DOHH2 (cell line): ENCODE measurements at regions not wholly inside any gene's neighbourhood (a gene's known extent, or its start where the extent isn't known, plus 50 kb on each side); places are given as distances from the start of the nearest gene placed in this dataset.

Source experiments
- H3F3A ChIP-seq: fragments of 200-600 bp; sonication (generic), shearing (Covaris generic); 2 replicates; pipeline ENCODE4 v1.6.0; 2016; ENCODE audit warnings: antibody characterized with exemption, mild to moderate bottlenecking; ENCODE audit not compliant: control insufficient read depth, insufficient read depth
- H3K27ac ChIP-seq: fragments of 200-600 bp; sonication (generic); 2 replicates; pipeline ENCODE4 v1.5.1; 2014; ENCODE audit warnings: low read depth, mild to moderate bottlenecking, low read length, moderate library complexity
- H3K27me3 ChIP-seq: fragments of 200-600 bp; sonication (generic); 2 replicates; pipeline ENCODE4 v1.6.1; 2014; ENCODE audit warnings: mild to moderate bottlenecking, low read length, mixed read lengths; ENCODE audit not compliant: control insufficient read depth
- H3K36me3 ChIP-seq: fragments of 200-600 bp; sonication (generic); 2 replicates; pipeline ENCODE4 v1.6.1; 2014; ENCODE audit warnings: mild to moderate bottlenecking, low read length, moderate library complexity, mixed read lengths; ENCODE audit not compliant: control insufficient read depth
- H3K4me1 ChIP-seq: fragments of 200-600 bp; sonication (generic); 2 replicates; pipeline ENCODE4 v1.6.1; 2014; ENCODE audit warnings: mild to moderate bottlenecking, low read length, mixed read lengths; ENCODE audit not compliant: control insufficient read depth
- H3K4me2 ChIP-seq: fragments of 200-600 bp; sonication (generic); 2 replicates; pipeline ENCODE4 v1.6.0; 2014; ENCODE audit warnings: mild to moderate bottlenecking, low read length, moderate library complexity
- H3K4me3 ChIP-seq: fragments of 200-600 bp; sonication (generic); 2 replicates; pipeline ENCODE4 v1.5.1; 2014; ENCODE audit warnings: mild to moderate bottlenecking, low read length, mixed read lengths
- H3K79me2 ChIP-seq: fragments of 200-600 bp; sonication (generic); 2 replicates; pipeline ENCODE4 v1.6.1; 2014; ENCODE audit warnings: mild to moderate bottlenecking, low read length, mixed read lengths; ENCODE audit not compliant: control insufficient read depth
- H3K9me2 ChIP-seq: fragments of 200-600 bp; sonication (generic); replicated peaks from 2 replicates; pipeline ENCODE4 v1.6.1; 2014; ENCODE audit warnings: mild to moderate bottlenecking, low read length, mixed read lengths; ENCODE audit not compliant: control insufficient read depth
- H3K9me3 ChIP-seq: fragments of 200-600 bp; sonication (generic); 2 replicates; pipeline ENCODE4 v1.6.1; 2014; ENCODE audit warnings: antibody characterized with exemption, low read length, mixed read lengths; ENCODE audit not compliant: control insufficient read depth, insufficient read depth
- H4K20me1 ChIP-seq: fragments of 200-600 bp; sonication (generic); 2 replicates; pipeline ENCODE4 v1.6.0; 2014; ENCODE audit warnings: low read depth, mild to moderate bottlenecking, antibody characterized with exemption, low read length, moderate library complexity; ENCODE audit not compliant: control insufficient read depth, insufficient read depth
- EZH2phosphoT487 ChIP-seq: fragments of 200-600 bp; sonication (generic); IDR thresholded peaks from 2 replicates; pipeline ENCODE4 v1.6.1; 2017; ENCODE audit warnings: borderline replicate concordance, mild to moderate bottlenecking, antibody characterized with exemption, low read length, moderate library complexity, mixed read lengths
- TF ChIP-seq, protein P1 (sequence below): fragments of 200-600 bp; sonication (generic); IDR thresholded peaks from one replicate; pipeline ENCODE4 v1.5.1; 2014; ENCODE audit warnings: antibody characterized with exemption, mild to moderate bottlenecking, low read depth, low read length; ENCODE audit not compliant: poor library complexity, severe bottlenecking

DNA sequence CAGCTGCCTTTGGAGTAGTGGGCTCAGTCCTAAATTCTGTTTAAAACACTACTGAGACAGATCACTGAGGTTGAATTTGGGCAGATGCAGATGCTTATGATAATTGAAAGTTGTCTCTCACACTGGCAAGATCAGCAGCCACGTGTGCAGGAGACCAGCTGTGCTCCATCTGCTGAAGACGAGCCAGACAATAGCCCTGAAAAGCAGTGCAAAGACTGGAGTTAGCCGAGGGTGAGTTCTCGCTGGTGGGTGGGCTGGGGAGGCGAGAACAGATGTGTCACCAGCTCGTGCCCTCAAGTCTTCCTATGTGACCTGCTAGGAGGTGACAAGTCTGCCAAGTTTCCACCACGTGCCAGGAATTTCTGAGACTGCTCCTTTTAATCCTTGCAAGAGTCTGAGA, 661.3 kb upstream of the B3GAT1 start:
- peaks cover 14% of the 10 kb centered on the region; the same call in 1 of the 2 replicates for H3K9me3 ChIP-seq
- no peaks in the 10 kb centered on the region for H3K27me3 ChIP-seq
- no peaks in the 10 kb centered on the region for H4K20me1 ChIP-seq
- H3K9me2 ChIP-seq = no peaks in the 10 kb centered on the region
- no peaks in the 10 kb centered on the region for H3K4me1 ChIP-seq
- no peaks in the 10 kb centered on the region for H3K79me2 ChIP-seq
- H3F3A ChIP-seq = no peaks in the 10 kb centered on the region
- H3K27ac ChIP-seq = no peak overlapping the region
- no peak for TF ChIP-seq EZH2phosphoT487
- TF ChIP-seq, protein P1, sequence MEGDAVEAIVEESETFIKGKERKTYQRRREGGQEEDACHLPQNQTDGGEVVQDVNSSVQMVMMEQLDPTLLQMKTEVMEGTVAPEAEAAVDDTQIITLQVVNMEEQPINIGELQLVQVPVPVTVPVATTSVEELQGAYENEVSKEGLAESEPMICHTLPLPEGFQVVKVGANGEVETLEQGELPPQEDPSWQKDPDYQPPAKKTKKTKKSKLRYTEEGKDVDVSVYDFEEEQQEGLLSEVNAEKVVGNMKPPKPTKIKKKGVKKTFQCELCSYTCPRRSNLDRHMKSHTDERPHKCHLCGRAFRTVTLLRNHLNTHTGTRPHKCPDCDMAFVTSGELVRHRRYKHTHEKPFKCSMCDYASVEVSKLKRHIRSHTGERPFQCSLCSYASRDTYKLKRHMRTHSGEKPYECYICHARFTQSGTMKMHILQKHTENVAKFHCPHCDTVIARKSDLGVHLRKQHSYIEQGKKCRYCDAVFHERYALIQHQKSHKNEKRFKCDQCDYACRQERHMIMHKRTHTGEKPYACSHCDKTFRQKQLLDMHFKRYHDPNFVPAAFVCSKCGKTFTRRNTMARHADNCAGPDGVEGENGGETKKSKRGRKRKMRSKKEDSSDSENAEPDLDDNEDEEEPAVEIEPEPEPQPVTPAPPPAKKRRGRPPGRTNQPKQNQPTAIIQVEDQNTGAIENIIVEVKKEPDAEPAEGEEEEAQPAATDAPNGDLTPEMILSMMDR = no peak
- H3K4me3 ChIP-seq = no peak overlapping the region
- H3K4me2 ChIP-seq = no peak overlapping the region
- no peaks in the 10 kb centered on the region for H3K36me3 ChIP-seq

DNA sequence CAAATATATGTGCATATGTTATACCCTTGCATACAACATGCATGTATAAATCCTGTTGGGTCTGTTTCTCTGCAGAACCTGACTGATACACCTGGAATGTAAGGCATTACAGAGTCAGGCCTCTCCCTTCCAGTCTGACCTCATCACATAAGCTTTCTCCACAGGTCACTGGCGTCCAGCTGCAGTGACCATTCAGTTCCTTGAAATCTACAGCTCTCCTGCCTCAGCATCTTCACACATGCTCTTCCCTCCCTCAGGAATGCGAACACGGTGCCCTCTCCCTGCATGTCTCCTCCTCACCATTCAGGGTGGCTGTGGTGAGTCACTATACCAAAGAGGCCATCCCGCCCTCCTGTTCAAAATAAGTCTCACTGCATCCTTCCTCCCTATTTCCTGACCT, 657.8 kb upstream of the B3GAT1 start:
- Histone ChIP-seq H3K27ac (no peak overlapping the region), H3K4me2 (no peak overlapping the region), H3K79me2 (no peaks in the 10 kb centered on the region), H4K20me1 (no peaks in the 10 kb centered on the region), H3K4me3 (no peak overlapping the region), H3K36me3 (no peaks in the 10 kb centered on the region), H3K27me3 (no peaks in the 10 kb centered on the region), H3K4me1 (no peaks in the 10 kb centered on the region), H3F3A (no peaks in the 10 kb centered on the region), H3K9me3 (peaks cover 9% of the 10 kb centered on the region; the same call in 1 of the 2 replicates), H3K9me2 (no peaks in the 10 kb centered on the region)
- TF ChIP-seq, protein P1 = no peak
- no peak for TF ChIP-seq EZH2phosphoT487

DNA sequence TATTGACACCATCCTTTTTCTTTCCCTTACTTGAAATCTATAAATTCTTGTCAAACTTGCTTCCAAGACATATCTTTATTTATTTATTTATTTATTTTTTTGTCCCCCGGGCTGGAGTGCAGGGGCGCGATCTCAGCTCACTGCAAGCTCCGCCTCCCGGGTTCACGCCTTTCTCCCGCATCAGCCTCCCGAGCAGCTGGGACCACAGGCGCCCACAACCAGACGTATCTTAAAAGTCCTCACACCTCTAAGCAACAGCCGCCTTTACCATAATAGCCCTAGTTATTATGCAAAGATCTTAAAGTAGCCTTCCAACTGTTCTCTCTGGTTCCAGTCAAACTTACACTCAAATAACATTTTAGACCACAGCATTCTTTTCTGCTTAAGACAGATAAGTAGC, 657.0 kb upstream of the B3GAT1 start:
- Histone ChIP-seq H4K20me1 (no peaks in the 10 kb centered on the region), H3K4me2 (no peak overlapping the region), H3K27ac (no peak overlapping the region), H3K36me3 (no peaks in the 10 kb centered on the region), H3K4me1 (no peaks in the 10 kb centered on the region), H3K4me3 (no peak overlapping the region), H3K79me2 (no peaks in the 10 kb centered on the region), H3K9me3 (peaks cover 9% of the 10 kb centered on the region; the same call in 1 of the 2 replicates), H3F3A (no peaks in the 10 kb centered on the region), H3K27me3 (no peaks in the 10 kb centered on the region), H3K9me2 (no peaks in the 10 kb centered on the region)
- no peak for TF ChIP-seq EZH2phosphoT487
- TF ChIP-seq, protein P1 = no peak

DNA sequence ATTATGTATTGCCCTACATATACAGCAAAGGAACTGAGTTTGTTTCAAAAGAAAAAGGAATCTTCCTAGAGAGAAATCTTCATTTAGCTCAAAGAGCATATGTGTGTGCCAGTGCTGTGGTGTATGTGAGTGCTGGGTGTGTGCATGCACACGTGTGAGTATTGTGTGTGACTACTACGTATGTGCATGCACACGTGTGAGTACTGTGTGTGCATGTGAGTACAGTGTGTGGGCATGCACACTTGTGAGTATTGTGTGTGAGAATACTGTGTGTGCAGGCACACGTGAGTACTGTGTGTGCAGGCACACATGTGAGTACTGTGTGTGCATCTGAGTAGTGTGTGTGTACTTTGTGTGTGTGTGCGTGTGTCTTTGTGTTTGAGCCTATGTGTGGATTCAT, 651.0 kb upstream of the B3GAT1 start:
- Histone ChIP-seq H3K4me1 (no peaks in the 10 kb centered on the region), H3K27ac (no peak overlapping the region), H3K27me3 (no peaks in the 10 kb centered on the region), H3K79me2 (no peaks in the 10 kb centered on the region), H3F3A (no peaks in the 10 kb centered on the region), H3K36me3 (no peaks in the 10 kb centered on the region), H4K20me1 (no peaks in the 10 kb centered on the region), H3K9me2 (no peaks in the 10 kb centered on the region), H3K9me3 (no peaks in the 10 kb centered on the region), H3K4me2 (no peak overlapping the region), H3K4me3 (no peak overlapping the region)
- no peak for TF ChIP-seq EZH2phosphoT487
- TF ChIP-seq, protein P1 = no peak
